Skeletal muscle tissue (tissue), 3 donors: ENCODE measurements at regions not wholly inside any gene's neighbourhood (a gene's known extent, or its start where the extent isn't known, plus 50 kb on each side); places are given as distances from the start of the nearest gene placed in this dataset.

Source experiments
- H3K27ac ChIP-seq: one replicate; pipeline ENCODE4 v1.7.0; 2013; ENCODE audit warnings: mild to moderate bottlenecking, low read depth, low read length, inconsistent platforms
- H3K27me3 ChIP-seq, 3 donors: one replicate each; pipeline ENCODE4 v1.7.0; 2013; ENCODE audit warnings: low read length in 3 of 3; ENCODE audit not compliant: control insufficient read depth in 3 of 3, insufficient read depth in 3 of 3
- H3K36me3 ChIP-seq, 3 donors: one replicate each; pipeline ENCODE4 v1.7.0; 2013; ENCODE audit warnings: low read length in 3 of 3; ENCODE audit not compliant: control insufficient read depth in 3 of 3, insufficient read depth in 3 of 3
- H3K4me1 ChIP-seq, 3 donors: one replicate each; pipeline ENCODE4 v1.7.0; 2013; ENCODE audit warnings: low read length in 3 of 3, mild to moderate bottlenecking in 3 of 3; ENCODE audit not compliant: control insufficient read depth in 3 of 3, insufficient read depth in 3 of 3
- H3K4me3 ChIP-seq, 3 donors: one replicate each; pipeline ENCODE4 v1.7.0; 2013; ENCODE audit warnings: low read length in 3 of 3
- H3K9ac ChIP-seq, 3 donors: one replicate each; pipeline ENCODE4 v1.7.0; 2013; ENCODE audit warnings: low read length in 3 of 3, mild to moderate bottlenecking in 3 of 3, moderate library complexity in 2 of 3, low read depth in 1 of 3
- H3K9me3 ChIP-seq, 3 donors: one replicate each; pipeline ENCODE4 v1.7.0; 2013; ENCODE audit warnings: low read length in 3 of 3; ENCODE audit not compliant: control insufficient read depth in 3 of 3
- donor health status: Osteomylitis.

DNA sequence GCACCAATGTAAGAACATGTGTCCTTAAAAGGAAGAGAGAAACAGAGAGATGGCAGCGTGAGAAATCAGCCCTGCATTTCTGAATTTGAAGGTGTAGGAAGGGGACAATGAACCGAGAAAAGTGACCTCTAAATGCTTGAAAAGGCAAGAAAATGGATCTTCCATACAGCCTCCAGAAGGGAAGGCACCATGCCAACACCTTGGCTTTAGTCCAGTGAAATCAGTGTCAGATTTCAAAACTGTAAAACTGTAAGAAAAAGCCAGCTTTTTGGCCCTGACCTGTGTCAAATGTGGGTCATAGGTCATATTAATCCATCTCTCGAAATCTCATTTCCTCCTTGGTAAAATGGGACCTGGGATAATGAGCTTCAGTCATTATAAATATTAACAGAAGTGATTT lies 762.3 kb downstream of the DCDC2C start:
- Histone ChIP-seq H3K9ac (no peak overlapping the region), H3K27me3 (no peaks in the 10 kb centered on the region), H3K4me1 (no peaks in the 10 kb centered on the region), H3K27ac (no peak overlapping the region), H3K36me3 (no peaks in the 10 kb centered on the region), H3K9me3 (no peaks in the 10 kb centered on the region), H3K4me3 (no peak overlapping the region)

DNA sequence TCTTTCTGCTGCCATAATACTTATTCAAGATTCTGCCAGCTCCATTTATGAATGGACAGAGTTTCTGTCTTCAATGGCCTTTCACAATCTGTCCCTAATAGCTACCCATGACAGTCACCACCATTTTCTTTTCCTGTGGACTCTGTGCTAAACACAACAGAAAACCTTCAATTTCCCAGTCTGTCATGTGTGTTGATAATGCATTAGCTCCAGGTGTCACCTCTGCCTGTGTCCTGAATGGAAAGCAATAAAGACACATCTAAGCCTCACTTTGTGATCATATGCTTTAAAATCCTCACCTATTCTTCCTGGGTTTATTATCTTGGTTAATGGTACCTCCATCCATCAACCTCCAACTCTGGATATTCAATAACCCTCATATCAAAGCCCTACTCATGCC lies 772.2 kb downstream of the DCDC2C start:
- H3K9me3 ChIP-seq: no peaks in the 10 kb centered on the region

DNA sequence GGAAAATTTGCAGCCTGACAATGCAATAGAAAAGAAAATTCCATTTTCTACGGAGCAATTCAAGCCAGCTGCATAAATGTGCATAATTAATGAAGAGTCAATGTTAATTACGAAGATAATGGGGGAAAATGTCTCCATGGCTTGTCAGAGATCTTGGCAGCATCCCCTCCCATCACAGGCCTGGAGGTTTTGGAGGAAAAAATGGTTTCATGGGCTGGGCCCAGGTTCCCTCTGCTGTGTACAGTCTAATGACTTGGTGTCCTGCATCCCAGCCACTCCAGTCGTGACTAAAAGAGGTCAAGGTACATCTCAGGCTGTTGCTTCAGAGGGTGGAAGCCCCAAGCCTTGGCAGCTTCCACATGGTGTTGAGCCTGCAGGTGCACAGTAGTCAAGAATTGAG lies 779.7 kb downstream of the DCDC2C start:
- no peak overlapping the region for H3K4me3 ChIP-seq
- H3K36me3 ChIP-seq: no peaks in the 10 kb centered on the region
- H3K4me1 ChIP-seq: no peaks in the 10 kb centered on the region
- no peaks in the 10 kb centered on the region for H3K27me3 ChIP-seq
- H3K9ac ChIP-seq: no peak overlapping the region
- H3K9me3 ChIP-seq: peaks cover 0 to 2% (median 0%) of the 10 kb centered on the region in 3 donors
- H3K27ac ChIP-seq: no peak overlapping the region

More for the DNA sequence above, 772.2 kb downstream of the DCDC2C start:
- Histone ChIP-seq H3K4me1 (no peaks in the 10 kb centered on the region), H3K4me3 (no peak overlapping the region), H3K27ac (no peak overlapping the region), H3K27me3 (no peaks in the 10 kb centered on the region), H3K36me3 (no peaks in the 10 kb centered on the region), H3K9ac (no peak overlapping the region)

DNA sequence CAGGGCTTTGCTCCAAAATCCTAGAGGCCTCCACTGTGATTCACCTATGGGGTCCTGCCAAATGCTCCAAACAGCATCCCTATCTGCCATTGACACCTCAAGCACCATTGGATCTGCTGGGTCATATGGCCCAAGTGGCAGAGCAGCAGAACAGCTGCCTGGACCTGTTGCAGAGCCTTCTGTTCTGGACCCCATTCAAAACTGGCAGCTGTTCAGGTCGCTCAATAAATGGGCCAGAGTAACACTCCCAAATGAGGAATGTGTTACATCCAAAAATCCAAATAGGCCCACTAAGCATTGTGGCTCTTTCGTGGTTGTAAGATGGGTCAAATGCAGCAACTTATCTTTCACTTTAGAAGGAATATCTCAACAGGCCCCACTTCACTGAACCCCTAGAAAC lies 783.6 kb downstream of the DCDC2C start:
- Histone ChIP-seq H3K4me1 (no peaks in the 10 kb centered on the region), H3K27ac (no peak overlapping the region), H3K9ac (no peak overlapping the region), H3K36me3 (no peaks in the 10 kb centered on the region), H3K9me3 (peaks cover 0 to 2% (median 2%) of the 10 kb centered on the region in 3 donors), H3K27me3 (no peaks in the 10 kb centered on the region), H3K4me3 (no peak overlapping the region)

DNA sequence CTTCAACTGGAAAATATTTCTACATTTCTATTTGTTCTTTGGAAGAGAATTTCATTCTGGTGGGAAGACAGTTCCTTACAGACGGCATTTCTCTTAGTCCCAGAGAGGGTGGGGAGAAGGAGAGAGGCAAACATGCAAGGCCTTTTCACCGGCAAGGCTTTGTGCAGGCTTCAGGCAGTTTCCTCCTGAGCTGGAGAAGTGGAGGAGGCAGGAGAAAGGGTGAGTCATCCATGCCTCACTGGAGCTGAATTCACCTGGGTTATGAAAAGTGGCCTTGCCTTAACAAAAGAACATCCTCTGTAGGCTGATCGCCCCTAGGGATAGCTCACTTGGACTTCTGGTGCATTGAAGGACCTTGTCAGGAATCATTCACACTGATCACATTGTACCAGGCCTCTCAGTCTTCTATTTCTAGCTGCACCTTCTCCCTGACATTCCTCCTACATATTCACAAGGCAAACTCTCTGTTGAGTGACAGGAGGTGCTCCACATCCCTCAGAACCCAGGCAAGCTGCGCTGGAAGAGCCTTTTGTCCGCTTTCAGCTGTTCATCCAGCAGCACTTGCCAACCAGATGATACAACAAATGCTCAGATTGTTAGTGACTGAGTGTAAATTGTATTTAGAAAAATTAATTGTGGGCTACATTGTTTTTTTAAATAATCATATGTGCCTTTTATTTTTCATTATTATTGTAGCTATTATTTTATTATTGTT lies 796.1 kb downstream of the DCDC2C start:
- Histone ChIP-seq H3K9me3 (no peaks in the 10 kb centered on the region), H3K27ac (no peak overlapping the region), H3K9ac (no peak overlapping the region), H3K36me3 (no peaks in the 10 kb centered on the region), H3K4me3 (no peak overlapping the region), H3K4me1 (no peaks in the 10 kb centered on the region), H3K27me3 (no peaks in the 10 kb centered on the region)

DNA sequence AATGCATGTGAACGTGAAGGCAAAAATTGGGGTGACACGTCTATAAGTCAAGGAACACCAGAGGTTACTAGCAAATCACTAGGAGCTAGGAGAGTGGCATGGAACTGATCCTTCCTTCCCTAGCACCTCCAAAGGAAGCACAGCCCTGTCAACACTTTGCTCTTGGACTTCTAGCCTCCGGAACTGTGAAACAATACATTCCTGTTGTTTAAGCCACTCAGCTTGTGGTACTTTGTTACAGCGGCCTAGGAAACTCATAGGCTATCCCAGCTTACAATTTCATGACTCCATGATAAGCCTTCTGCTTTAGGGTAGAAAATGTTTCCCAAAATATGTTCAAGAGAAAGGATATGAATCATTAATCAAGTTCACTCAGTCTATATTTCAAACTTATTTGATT lies 798.1 kb downstream of the DCDC2C start:
- Histone ChIP-seq H3K9ac (no peak overlapping the region), H3K4me1 (no peaks in the 10 kb centered on the region), H3K27me3 (no peaks in the 10 kb centered on the region), H3K27ac (no peak overlapping the region), H3K9me3 (no peaks in the 10 kb centered on the region), H3K4me3 (no peak overlapping the region), H3K36me3 (no peaks in the 10 kb centered on the region)

DNA sequence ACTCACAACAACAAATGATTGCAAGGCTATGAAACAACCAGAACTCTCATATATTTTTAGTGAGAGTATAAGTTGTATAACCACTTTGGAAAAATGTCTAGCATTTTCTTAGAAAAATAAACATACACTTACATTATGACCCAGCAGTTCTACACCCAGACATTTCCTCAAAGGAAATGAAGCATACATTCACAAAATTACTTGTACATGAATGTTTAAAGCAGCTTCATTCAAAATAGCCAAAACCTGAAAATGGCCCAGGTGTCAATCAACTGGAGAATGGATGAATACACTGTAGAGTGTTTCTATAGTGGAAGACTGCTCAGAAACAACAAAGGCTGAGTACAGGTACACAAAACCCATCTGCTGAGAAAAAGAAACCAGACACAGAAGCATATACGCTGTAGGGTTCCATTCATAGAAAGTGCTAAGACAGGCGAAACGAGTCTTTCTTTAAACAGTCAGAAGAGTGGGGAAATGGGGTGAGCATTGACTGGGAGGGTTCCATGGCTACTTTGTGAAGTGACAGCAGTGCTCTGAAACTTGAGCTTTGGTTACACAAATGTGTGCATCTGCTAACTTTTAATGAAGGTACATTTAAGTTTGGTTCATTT lies 799.0 kb downstream of the DCDC2C start:
- Histone ChIP-seq H3K36me3 (no peaks in the 10 kb centered on the region), H3K27me3 (no peaks in the 10 kb centered on the region), H3K4me1 (no peaks in the 10 kb centered on the region), H3K27ac (no peak overlapping the region), H3K9me3 (no peaks in the 10 kb centered on the region), H3K9ac (no peak overlapping the region), H3K4me3 (no peak overlapping the region)

DNA sequence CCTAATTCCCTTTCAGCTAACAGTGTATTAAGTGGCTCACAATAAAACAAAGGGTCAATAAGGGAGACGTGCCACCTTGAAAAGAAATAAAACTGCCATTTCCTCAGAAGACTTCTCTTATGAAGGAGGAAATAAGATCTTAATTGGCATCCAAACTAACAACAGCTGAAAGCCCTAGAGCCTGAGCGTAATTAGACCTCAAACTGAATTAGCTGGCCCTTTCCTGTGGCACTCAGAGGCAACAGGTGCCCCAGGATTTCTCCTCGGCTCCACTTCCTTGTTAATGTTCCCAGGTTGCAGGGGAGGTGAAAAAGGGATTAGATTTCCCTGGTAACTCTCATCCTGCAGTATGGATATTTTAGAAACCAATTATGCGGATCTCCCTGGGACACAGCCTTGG lies 804.3 kb downstream of the DCDC2C start:
- Histone ChIP-seq H3K4me3 (no peak overlapping the region), H3K27ac (no peak overlapping the region), H3K36me3 (no peaks in the 10 kb centered on the region), H3K4me1 (no peaks in the 10 kb centered on the region), H3K9me3 (no peaks in the 10 kb centered on the region), H3K27me3 (no peaks in the 10 kb centered on the region), H3K9ac (no peak overlapping the region)

DNA sequence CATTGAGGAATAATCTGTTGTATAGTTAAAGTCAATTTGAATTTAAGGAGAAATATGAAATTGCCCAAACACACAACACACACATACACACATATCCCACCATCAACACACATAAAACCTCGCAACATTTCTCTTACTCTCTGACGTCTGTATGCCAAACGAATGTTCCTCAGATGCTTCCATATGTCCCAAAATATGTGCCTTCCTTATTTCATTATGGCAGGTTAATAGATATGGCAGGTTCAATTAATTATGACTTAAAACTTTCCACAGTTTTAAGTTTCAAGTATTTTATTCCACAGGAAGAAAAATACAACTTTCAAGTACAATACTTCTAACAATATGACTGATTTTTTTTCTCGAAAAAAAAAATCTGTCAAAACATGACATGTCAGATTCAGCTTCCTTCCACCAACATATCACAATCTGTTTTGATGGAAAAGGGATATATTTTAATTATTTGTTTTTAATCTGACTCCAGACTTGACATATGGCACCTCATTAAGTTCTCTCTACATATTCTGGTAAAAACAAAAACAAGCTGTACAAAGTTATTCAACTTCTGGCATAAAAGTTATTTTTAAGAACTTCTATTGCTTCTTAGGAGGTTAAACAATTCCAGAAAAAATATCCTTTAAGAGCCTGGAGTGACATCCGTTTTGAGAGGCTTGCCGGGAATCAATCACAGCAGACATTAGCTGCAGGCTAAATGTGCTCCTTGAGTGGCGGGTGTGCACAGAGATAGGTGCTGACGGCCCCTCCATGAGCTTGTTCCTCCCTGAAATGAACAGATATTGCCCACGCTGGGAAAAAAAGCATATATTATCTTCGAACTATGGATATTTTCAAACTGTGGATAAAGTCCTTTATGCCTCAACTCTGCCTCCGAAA lies 812.7 kb downstream of the DCDC2C start:
- H3K27ac ChIP-seq: no peak overlapping the region
- no peak overlapping the region for H3K9ac ChIP-seq
- H3K9me3 ChIP-seq: no peaks in the 10 kb centered on the region
- no peaks in the 10 kb centered on the region for H3K36me3 ChIP-seq
- no peaks in the 10 kb centered on the region for H3K27me3 ChIP-seq
- H3K4me3 ChIP-seq: no peak overlapping the region
- no peaks in the 10 kb centered on the region for H3K4me1 ChIP-seq

DNA sequence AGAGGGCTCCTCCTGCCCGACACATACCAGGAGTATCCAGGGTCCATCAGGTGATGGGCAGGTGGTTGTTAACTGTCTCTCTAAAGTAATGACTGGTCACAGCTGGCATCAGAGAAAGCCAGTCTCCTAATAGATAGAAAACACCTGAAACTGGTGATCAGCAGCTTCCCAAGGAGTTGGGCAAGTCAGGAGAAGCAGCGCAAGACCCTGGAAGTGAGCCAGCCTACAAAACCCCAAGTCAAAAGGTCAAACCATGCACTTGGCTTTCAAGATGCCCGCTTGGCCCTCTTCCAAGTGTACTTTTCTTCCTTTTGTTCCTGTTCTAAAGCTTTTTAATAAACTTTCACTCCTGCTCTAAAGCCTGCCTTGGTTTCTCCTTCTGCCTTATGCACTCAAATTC lies 815.2 kb downstream of the DCDC2C start:
- Histone ChIP-seq H3K4me3 (no peak overlapping the region), H3K9me3 (no peaks in the 10 kb centered on the region), H3K27ac (no peak overlapping the region), H3K27me3 (no peaks in the 10 kb centered on the region), H3K9ac (no peak overlapping the region), H3K36me3 (no peaks in the 10 kb centered on the region), H3K4me1 (no peaks in the 10 kb centered on the region)
